Head of caudate nucleus (tissue), 42 donors: ENCODE measurements at regions not wholly inside any gene's neighbourhood (a gene's known extent, or its start where the extent isn't known, plus 50 kb on each side); places are given as distances from the start of the nearest gene placed in this dataset.
A peak's percentile ranks its signal among the peaks of the same experiment; 100 is the strongest.

Experiments
- DNase-seq, 42 donors: peaks; one replicate each; pipeline versions ENCODE4 v3.0.0 to v3.0.0-alpha.2; 2020 to 2021; ENCODE audit warnings: mixed read lengths in 7 of 42
- intact Hi-C: fragments of 100-400 bp; cut with DNase I; formaldehyde crosslinking; loops from one replicate; pipeline ENCODE4 v1.15.0; 2022

GRCh38 chrX:30504309-30504708 is 73.3 kb downstream of the TASL start:
- intact Hi-C loops, result loop anchor here (5.0 kb wide), 1 partner anchor 232 kb away; no protein-coding TSS in a partner anchor
- peak in 1 of 42 donors; percentile 2 for DNase-seq

GRCh38 chrX:30495468-30495867 is 82.1 kb downstream of the TASL start:
- intact Hi-C loops, result no loop called here
- DNase-seq, result no peak

DNA sequence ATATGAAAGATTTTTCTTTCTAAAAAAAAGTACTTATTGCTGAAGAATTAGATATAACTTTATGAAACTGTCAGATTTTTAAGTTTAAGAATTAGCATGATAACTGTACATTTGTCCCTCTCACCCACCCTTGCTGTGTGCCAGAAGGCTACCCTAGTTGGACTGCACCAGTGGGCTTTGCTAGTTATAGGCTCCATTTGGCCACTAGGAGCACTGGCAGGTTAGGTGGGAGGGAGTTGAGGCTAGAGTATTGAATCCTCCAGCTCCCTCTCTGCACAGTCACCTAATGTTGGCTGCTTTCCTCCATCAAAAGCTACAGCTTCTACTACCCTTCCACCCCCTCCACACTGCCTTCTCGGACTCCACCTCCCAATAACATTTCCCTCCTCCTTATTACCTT is 84.2 kb downstream of the TASL start:
- no peak for DNase-seq
- intact Hi-C loops, result no loop called here

DNA sequence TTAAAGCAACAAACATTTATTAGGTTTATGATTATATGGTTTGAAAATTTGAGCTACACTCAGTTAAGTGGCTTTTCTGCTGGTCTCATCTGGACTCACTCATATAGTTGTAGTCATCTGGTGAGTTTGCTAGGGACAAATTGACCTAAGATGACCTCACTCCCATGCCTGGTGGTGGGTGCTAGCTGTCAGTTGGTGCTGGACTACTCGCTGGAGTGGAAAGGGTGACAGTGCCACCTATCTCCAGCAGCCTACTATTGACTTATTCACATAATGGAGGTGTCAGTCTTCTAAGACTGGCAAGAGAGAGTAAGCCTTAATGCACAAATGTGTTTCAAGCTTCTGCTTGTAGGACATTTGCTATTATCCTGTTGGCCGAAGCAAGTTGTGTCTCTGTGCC is 88.2 kb downstream of the TASL start:
- intact Hi-C loops, result no loop called here
- DNase-seq, result no peak

- intact Hi-C loops, result no loop called here
- peak in 1 of 42 donors; percentile 2 for DNase-seq
Measured at GRCh38 chrX:30488092-30488491, 89.5 kb downstream of the TASL start.

GRCh38 chrX:30483996-30484395 is 93.6 kb downstream of the TASL start:
- intact Hi-C loops, result no loop called here
- DNase-seq, result no peak

DNA sequence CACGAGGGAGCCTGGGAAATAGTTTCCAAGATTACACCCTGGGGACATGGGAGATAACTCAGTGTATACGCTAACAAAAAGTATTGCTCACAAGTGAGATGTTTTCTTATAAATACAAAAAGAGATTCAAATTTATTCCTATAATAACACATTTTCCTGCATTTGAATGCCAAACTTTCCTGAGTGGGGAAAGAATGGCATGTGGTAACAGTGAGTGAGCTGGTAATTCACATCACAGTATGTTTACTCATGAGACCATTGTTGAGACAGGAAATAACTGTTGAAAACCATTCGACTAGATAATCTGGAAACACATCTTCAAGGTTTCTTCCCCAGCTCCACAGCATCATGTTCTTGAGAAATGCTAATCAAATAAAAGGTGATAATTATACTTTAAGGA is 109.1 kb downstream of the TASL start:
- DNase-seq, result no peak
- intact Hi-C loops, result no loop called here
